GM23338 (cell line): ENCODE measurements at regions not wholly inside any gene's neighbourhood (a gene's known extent, or its start where the extent isn't known, plus 50 kb on each side); places are given as distances from the start of the nearest gene placed in this dataset.
A peak's percentile ranks its signal among the peaks of the same experiment; 100 is the strongest.

Experiments used
- ATAC-seq: fragments of 200-7000 bp; cut with Tn5 transposase; 3 replicates; pipeline ENCODE4 v1.9.1; 2020
- DNase-seq: peaks from one replicate; pipeline ENCODE4 v3.0.0-alpha.2; 2015; ENCODE audit warnings: low spot score
- H2AFZ ChIP-seq: fragments of 200-600 bp; sonication (generic); 2 replicates; pipeline ENCODE4 v1.8.0; 2016; ENCODE audit warnings: antibody characterized with exemption, mild to moderate bottlenecking, moderate library complexity
- H3F3A ChIP-seq: fragments of 200-600 bp; sonication (generic); replicated peaks from 2 replicates; pipeline ENCODE4 v1.8.0; 2017; ENCODE audit warnings: antibody characterized with exemption, mixed run types, low read depth
- H3K27ac ChIP-seq: fragments of 200-600 bp; sonication (generic); 2 replicates; pipeline ENCODE4 v1.6.1; 2016; ENCODE audit warnings: low read depth
- H3K27me3 ChIP-seq: fragments of 200-600 bp; sonication (generic); 2 replicates; pipeline ENCODE4 v1.8.0; 2016; ENCODE audit warnings: mild to moderate bottlenecking, mixed run types, moderate library complexity; ENCODE audit not compliant: insufficient read depth
- H3K36me3 ChIP-seq: fragments of 200-600 bp; sonication (generic); 2 replicates; pipeline ENCODE4 v1.8.0; 2016; ENCODE audit warnings: mild to moderate bottlenecking; ENCODE audit not compliant: insufficient read depth
- H3K4me1 ChIP-seq: fragments of 200-600 bp; sonication (generic); 2 replicates; pipeline ENCODE4 v1.8.0; 2016; ENCODE audit warnings: mild to moderate bottlenecking, moderate library complexity; ENCODE audit not compliant: insufficient read depth
- H3K4me2 ChIP-seq: fragments of 200-600 bp; sonication (generic); 2 replicates; pipeline ENCODE4 v1.7.1; 2017; ENCODE audit warnings: mixed run types
- H3K4me3 ChIP-seq: fragments of 200-600 bp; sonication (generic); 2 replicates; pipeline ENCODE4 v1.6.1; 2016; ENCODE audit warnings: mixed run types
- H3K79me2 ChIP-seq: fragments of 200-600 bp; sonication (generic); replicated peaks from 2 replicates; pipeline ENCODE4 v1.8.0; 2017; ENCODE audit warnings: mild to moderate bottlenecking; ENCODE audit not compliant: insufficient read depth
- H3K9me2 ChIP-seq: fragments of 200-600 bp; sonication (generic); 2 replicates; pipeline ENCODE4 v1.8.0; 2017; ENCODE audit not compliant: insufficient read depth
- H4K20me1 ChIP-seq: fragments of 200-600 bp; sonication (generic); replicated peaks from 2 replicates; pipeline ENCODE4 v1.8.0; 2017; ENCODE audit warnings: mild to moderate bottlenecking; ENCODE audit not compliant: insufficient read depth
- H3K27ac Mint-ChIP-seq: 2 replicates; pipeline ENCODE4 v1.8.0; 2020; ENCODE audit warnings: inconsistent platforms, mild to moderate bottlenecking, moderate library complexity, mixed read lengths
- H3K27me3 Mint-ChIP-seq: 3 replicates; pipeline ENCODE4 v1.8.0; 2022; ENCODE audit warnings: low read depth, mild to moderate bottlenecking, moderate library complexity, mixed read lengths, inconsistent platforms; ENCODE audit not compliant: insufficient read depth, poor library complexity
- H3K36me3 Mint-ChIP-seq: 3 replicates; pipeline ENCODE4 v1.8.0; 2021; ENCODE audit warnings: low read depth, mild to moderate bottlenecking, inconsistent platforms, moderate library complexity, mixed read lengths
- H3K4me1 Mint-ChIP-seq: 3 replicates; pipeline ENCODE4 v1.8.0; 2020; ENCODE audit warnings: mild to moderate bottlenecking, inconsistent platforms, mixed read lengths
- H3K4me3 Mint-ChIP-seq: 3 replicates; pipeline ENCODE4 v1.8.0; 2021; ENCODE audit warnings: moderate library complexity, mild to moderate bottlenecking, inconsistent platforms, mixed read lengths
- H3K9me3 Mint-ChIP-seq: 3 replicates; pipeline ENCODE4 v1.8.0; 2020; ENCODE audit warnings: moderate library complexity, mild to moderate bottlenecking, inconsistent platforms, mixed read lengths
- CREB1 ChIP-seq: fragments of 250-450 bp; sonication (Bioruptor Pico); IDR thresholded peaks from 2 replicates; pipeline ENCODE4 v1.5.0; 2020; ENCODE audit warnings: low read depth, mild to moderate bottlenecking, moderate library complexity
- CTCF ChIP-seq, 2 experiments: fragments of 200-600 bp in 1 of 2; sonication (generic) in 1 of 2; conservative IDR thresholded peaks; 2 replicates each; pipeline versions ENCODE4 v1.5.1 to v1.6.1; 2016 to 2017; ENCODE audit warnings: antibody characterized with exemption in 2 of 2, low read depth in 2 of 2, mild to moderate bottlenecking in 2 of 2, moderate library complexity in 1 of 2
- ETS1 ChIP-seq: IDR thresholded peaks from 2 replicates; pipeline ENCODE4 v1.6.1; 2016; ENCODE audit warnings: antibody characterized with exemption
- JUNB ChIP-seq: IDR thresholded peaks from one replicate; pipeline ENCODE4 v1.6.1; 2016; ENCODE audit warnings: antibody characterized with exemption; ENCODE audit not compliant: unreplicated experiment
- NANOG ChIP-seq: IDR thresholded peaks from 2 replicates; pipeline ENCODE4 v1.6.1; 2016; ENCODE audit warnings: antibody characterized with exemption, borderline replicate concordance
- POLR2AphosphoS5 ChIP-seq: IDR thresholded peaks from 2 replicates; pipeline ENCODE4 v1.6.1; 2016; ENCODE audit warnings: antibody characterized with exemption, low read depth
- STAT1 ChIP-seq: IDR thresholded peaks from one replicate; pipeline ENCODE4 v1.6.1; 2016; ENCODE audit warnings: antibody characterized with exemption; ENCODE audit not compliant: unreplicated experiment
- ZNF114 ChIP-seq: fragments of 250-450 bp; sonication (Bioruptor Pico); IDR thresholded peaks from 2 replicates; pipeline ENCODE4 v1.5.0; 2020; ENCODE audit warnings: mild to moderate bottlenecking, moderate library complexity
- ZNF331 ChIP-seq: fragments of 250-450 bp; sonication (Bioruptor Pico); IDR thresholded peaks from 2 replicates; pipeline ENCODE4 v1.5.0; 2020; ENCODE audit warnings: low read depth, mild to moderate bottlenecking, moderate library complexity
- TF ChIP-seq, protein P1 (sequence below): fragments of 250-450 bp; sonication (Bioruptor Pico); IDR thresholded peaks from 2 replicates; pipeline ENCODE4 v1.5.0; 2020; ENCODE audit warnings: mild to moderate bottlenecking, moderate library complexity
- TF ChIP-seq, protein P2 (sequence below): IDR thresholded peaks from one replicate; pipeline ENCODE4 v1.6.1; 2018; ENCODE audit warnings: antibody characterized with exemption; ENCODE audit not compliant: unreplicated experiment

DNA sequence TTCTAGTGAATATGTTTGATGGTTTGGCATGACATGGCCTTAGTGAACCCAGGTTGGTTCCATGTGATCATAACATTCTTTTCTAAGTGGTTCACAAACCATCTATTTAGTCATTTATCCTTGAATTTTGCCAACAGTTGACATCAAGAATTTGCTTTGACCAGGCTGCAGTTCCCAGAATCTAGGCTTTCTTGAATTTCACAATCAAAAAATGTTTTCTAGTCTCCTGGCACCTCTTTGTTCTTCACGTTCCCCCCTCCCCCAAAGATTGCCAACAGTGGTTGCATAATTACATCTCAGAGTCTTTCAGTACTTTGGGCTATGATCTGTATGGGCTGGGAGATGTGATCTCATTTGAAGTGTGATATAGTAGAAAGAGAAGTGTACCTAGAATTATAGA, 124.0 kb downstream of the GATA6 start:
- Histone ChIP-seq H3K79me2 (no peaks in the 10 kb centered on the region), H3K4me2 (no peak overlapping the region), H3K9me2 (peaks cover 5% of the 10 kb centered on the region; the same call in 1 of the 2 replicates), H3K27me3 (no peaks in the 10 kb centered on the region), H3K4me3 (no peak overlapping the region), H4K20me1 (no peaks in the 10 kb centered on the region), H3K36me3 (no peaks in the 10 kb centered on the region), H2AFZ (peak overlapping the region; percentile 29; the same call in 1 of the 2 replicates), H3K4me1 (no peaks in the 10 kb centered on the region), H3F3A (no peaks in the 10 kb centered on the region), H3K27ac (no peak overlapping the region)
- no peak for TF ChIP-seq ETS1
- no peak for TF ChIP-seq POLR2AphosphoS5
- no peak for TF ChIP-seq JUNB
- no peak for TF ChIP-seq CREB1 (CRISPR knock-in tag)
- TF ChIP-seq ZNF114 (CRISPR knock-in tag): no peak
- no peak for TF ChIP-seq NANOG
- TF ChIP-seq CTCF (conservative IDR thresholded peaks at IDR 0.05; ENCODE audit: low read depth in 2 of 2): no peak
- TF ChIP-seq ZNF331: no peak
- TF ChIP-seq, protein P1, sequence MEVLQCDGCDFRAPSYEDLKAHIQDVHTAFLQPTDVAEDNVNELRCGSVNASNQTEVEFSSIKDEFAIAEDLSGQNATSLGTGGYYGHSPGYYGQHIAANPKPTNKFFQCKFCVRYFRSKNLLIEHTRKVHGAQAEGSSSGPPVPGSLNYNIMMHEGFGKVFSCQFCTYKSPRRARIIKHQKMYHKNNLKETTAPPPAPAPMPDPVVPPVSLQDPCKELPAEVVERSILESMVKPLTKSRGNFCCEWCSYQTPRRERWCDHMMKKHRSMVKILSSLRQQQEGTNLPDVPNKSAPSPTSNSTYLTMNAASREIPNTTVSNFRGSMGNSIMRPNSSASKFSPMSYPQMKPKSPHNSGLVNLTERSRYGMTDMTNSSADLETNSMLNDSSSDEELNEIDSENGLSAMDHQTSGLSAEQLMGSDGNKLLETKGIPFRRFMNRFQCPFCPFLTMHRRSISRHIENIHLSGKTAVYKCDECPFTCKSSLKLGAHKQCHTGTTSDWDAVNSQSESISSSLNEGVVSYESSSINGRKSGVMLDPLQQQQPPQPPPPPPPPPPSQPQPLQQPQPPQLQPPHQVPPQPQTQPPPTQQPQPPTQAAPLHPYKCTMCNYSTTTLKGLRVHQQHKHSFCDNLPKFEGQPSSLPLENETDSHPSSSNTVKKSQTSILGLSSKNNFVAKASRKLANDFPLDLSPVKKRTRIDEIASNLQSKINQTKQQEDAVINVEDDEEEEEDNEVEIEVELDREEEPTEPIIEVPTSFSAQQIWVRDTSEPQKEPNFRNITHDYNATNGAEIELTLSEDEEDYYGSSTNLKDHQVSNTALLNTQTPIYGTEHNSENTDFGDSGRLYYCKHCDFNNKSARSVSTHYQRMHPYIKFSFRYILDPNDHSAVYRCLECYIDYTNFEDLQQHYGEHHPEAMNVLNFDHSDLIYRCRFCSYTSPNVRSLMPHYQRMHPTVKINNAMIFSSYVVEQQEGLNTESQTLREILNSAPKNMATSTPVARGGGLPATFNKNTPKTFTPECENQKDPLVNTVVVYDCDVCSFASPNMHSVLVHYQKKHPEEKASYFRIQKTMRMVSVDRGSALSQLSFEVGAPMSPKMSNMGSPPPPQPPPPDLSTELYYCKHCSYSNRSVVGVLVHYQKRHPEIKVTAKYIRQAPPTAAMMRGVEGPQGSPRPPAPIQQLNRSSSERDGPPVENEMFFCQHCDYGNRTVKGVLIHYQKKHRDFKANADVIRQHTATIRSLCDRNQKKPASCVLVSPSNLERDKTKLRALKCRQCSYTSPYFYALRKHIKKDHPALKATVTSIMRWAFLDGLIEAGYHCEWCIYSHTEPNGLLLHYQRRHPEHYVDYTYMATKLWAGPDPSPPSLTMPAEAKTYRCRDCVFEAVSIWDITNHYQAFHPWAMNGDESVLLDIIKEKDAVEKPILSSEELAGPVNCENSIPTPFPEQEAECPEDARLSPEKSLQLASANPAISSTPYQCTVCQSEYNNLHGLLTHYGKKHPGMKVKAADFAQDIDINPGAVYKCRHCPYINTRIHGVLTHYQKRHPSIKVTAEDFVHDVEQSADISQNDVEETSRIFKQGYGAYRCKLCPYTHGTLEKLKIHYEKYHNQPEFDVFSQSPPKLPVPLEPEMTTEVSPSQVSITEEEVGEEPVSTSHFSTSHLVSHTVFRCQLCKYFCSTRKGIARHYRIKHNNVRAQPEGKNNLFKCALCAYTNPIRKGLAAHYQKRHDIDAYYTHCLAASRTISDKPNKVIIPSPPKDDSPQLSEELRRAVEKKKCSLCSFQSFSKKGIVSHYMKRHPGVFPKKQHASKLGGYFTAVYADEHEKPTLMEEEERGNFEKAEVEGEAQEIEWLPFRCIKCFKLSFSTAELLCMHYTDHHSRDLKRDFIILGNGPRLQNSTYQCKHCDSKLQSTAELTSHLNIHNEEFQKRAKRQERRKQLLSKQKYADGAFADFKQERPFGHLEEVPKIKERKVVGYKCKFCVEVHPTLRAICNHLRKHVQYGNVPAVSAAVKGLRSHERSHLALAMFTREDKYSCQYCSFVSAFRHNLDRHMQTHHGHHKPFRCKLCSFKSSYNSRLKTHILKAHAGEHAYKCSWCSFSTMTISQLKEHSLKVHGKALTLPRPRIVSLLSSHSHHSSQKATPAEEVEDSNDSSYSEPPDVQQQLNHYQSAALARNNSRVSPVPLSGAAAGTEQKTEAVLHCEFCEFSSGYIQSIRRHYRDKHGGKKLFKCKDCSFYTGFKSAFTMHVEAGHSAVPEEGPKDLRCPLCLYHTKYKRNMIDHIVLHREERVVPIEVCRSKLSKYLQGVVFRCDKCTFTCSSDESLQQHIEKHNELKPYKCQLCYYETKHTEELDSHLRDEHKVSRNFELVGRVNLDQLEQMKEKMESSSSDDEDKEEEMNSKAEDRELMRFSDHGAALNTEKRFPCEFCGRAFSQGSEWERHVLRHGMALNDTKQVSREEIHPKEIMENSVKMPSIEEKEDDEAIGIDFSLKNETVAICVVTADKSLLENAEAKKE (CRISPR knock-in tag): no peak
- TF ChIP-seq, protein P2, sequence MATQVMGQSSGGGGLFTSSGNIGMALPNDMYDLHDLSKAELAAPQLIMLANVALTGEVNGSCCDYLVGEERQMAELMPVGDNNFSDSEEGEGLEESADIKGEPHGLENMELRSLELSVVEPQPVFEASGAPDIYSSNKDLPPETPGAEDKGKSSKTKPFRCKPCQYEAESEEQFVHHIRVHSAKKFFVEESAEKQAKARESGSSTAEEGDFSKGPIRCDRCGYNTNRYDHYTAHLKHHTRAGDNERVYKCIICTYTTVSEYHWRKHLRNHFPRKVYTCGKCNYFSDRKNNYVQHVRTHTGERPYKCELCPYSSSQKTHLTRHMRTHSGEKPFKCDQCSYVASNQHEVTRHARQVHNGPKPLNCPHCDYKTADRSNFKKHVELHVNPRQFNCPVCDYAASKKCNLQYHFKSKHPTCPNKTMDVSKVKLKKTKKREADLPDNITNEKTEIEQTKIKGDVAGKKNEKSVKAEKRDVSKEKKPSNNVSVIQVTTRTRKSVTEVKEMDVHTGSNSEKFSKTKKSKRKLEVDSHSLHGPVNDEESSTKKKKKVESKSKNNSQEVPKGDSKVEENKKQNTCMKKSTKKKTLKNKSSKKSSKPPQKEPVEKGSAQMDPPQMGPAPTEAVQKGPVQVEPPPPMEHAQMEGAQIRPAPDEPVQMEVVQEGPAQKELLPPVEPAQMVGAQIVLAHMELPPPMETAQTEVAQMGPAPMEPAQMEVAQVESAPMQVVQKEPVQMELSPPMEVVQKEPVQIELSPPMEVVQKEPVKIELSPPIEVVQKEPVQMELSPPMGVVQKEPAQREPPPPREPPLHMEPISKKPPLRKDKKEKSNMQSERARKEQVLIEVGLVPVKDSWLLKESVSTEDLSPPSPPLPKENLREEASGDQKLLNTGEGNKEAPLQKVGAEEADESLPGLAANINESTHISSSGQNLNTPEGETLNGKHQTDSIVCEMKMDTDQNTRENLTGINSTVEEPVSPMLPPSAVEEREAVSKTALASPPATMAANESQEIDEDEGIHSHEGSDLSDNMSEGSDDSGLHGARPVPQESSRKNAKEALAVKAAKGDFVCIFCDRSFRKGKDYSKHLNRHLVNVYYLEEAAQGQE: no peak
- TF ChIP-seq STAT1: no peak
- ATAC-seq (no peak), DNase-seq (no peak)
- Mint-ChIP-seq H3K36me3 (no peaks in the 10 kb centered on the region), H3K27me3 (no peaks in the 10 kb centered on the region), H3K4me1 (no peaks in the 10 kb centered on the region), H3K9me3 (no peaks in the 10 kb centered on the region), H3K4me3 (no peak overlapping the region), H3K27ac (no peak overlapping the region)
